HG03558 (cell line): ENCODE measurements at regions not wholly inside any gene's neighbourhood (a gene's known extent, or its start where the extent isn't known, plus 50 kb on each side); places are given as distances from the start of the nearest gene placed in this dataset.

Experiments used
- ATAC-seq: cut with Tn5 transposase; IDR thresholded peaks from one replicate; pipeline ENCODE4 v1.9.1; 2021; ENCODE audit warnings: moderate number of reproducible peaks; ENCODE audit not compliant: unreplicated experiment; ENCODE audit errors: extremely low read depth

- ATAC-seq: no peak
These were observed 151.1 kb upstream of the MKI67 start for GRCh38 chr10:128277267-128277840.

GRCh38 chr10:128278362-128278761, 152.1 kb upstream of the MKI67 start:
- ATAC-seq: no peak

GRCh38 chr10:128280271-128280670, 154.0 kb upstream of the MKI67 start:
- ATAC-seq: no peak

- ATAC-seq: no peak
These were observed 155.1 kb upstream of the MKI67 start for GRCh38 chr10:128281343-128281742.

- no peak for ATAC-seq
These were observed 155.6 kb upstream of the MKI67 start for GRCh38 chr10:128281861-128282260.

- ATAC-seq: no peak
These were observed 160.0 kb upstream of the MKI67 start for GRCh38 chr10:128286141-128286761.

GRCh38 chr10:128286762-128287500, 160.7 kb upstream of the MKI67 start:
- ATAC-seq: no peak

GRCh38 chr10:128287921-128288320, 161.7 kb upstream of the MKI67 start:
- no peak for ATAC-seq

- ATAC-seq: no peak
These were observed 163.4 kb upstream of the MKI67 start for GRCh38 chr10:128289621-128290020.

- ATAC-seq: no peak
These were observed 168.8 kb upstream of the MKI67 start for GRCh38 chr10:128295003-128295402.

- no peak for ATAC-seq
These were observed 170.2 kb upstream of the MKI67 start for GRCh38 chr10:128296253-128297007.

- ATAC-seq: no peak
These were observed 171.6 kb upstream of the MKI67 start for GRCh38 chr10:128297709-128298378.

- no peak for ATAC-seq
These were observed 172.4 kb upstream of the MKI67 start for GRCh38 chr10:128298587-128298986.

- no peak for ATAC-seq
These were observed 174.1 kb upstream of the MKI67 start for GRCh38 chr10:128300290-128300824.

GRCh38 chr10:128301051-128301450, 174.8 kb upstream of the MKI67 start:
- ATAC-seq: no peak

GRCh38 chr10:128302808-128303207, 176.6 kb upstream of the MKI67 start:
- ATAC-seq: no peak

- no peak for ATAC-seq
These were observed 178.0 kb upstream of the MKI67 start for GRCh38 chr10:128304271-128304670.

GRCh38 chr10:128305601-128306345, 179.6 kb upstream of the MKI67 start:
- no peak for ATAC-seq

GRCh38 chr10:128306535-128306934, 180.3 kb upstream of the MKI67 start:
- ATAC-seq: no peak
